ENCODE measurements at regions not wholly inside any gene's neighbourhood (a gene's known extent, or its start where the extent isn't known, plus 50 kb on each side); places are given as distances from the start of the nearest gene placed in this dataset.

GRCh38 chr1:147046189-147046862, 108.2 kb downstream of the NBPF12 start (continued):
- no peak for TF ChIP-seq NRF1 (conservative IDR thresholded peaks at IDR 0.05; ENCODE audit: low read depth, low read length)
- no peak for TF ChIP-seq SREBF2 (IDR thresholded peaks at IDR 0.05; ENCODE audit: low read length)
- TF ChIP-seq CHD1 (IDR thresholded peaks at IDR 0.05; ENCODE audit: low read depth, low read length): no peak
- TF ChIP-seq WRNIP1 (IDR thresholded peaks at IDR 0.05; ENCODE audit: borderline replicate concordance, low read depth, low read length): no peak
- TF ChIP-seq TCF7 (IDR thresholded peaks at IDR 0.05; ENCODE audit: borderline replicate concordance): no peak
- TF ChIP-seq IKZF2 (IDR thresholded peaks at IDR 0.05): peak; percentile 39 to 51; a peak in 2 of 4 replicates
- peak; percentile 74 for TF ChIP-seq MTA2 (IDR thresholded peaks at IDR 0.05; ENCODE audit: low read depth)
- no peak for TF ChIP-seq ATF3 (IDR thresholded peaks at IDR 0.05; ENCODE audit: borderline replicate concordance, extremely low read depth, low read depth, low read length)
- TF ChIP-seq NFIC (IDR thresholded peaks at IDR 0.05; ENCODE audit: low read depth, low read length): peak; percentile 61; the same call in 1 of the 2 replicates
- no peak for TF ChIP-seq PML (IDR thresholded peaks at IDR 0.05; ENCODE audit: low read length)
- 0 out of 2 replicates have a peak, but pooled peaks have one; percentile 17 for TF ChIP-seq IKZF1 (conservative IDR thresholded peaks at IDR 0.05)
- peak; percentile 73 for TF ChIP-seq RUNX3 (IDR thresholded peaks at IDR 0.05; ENCODE audit: low read length)
- TF ChIP-seq, protein P1, sequence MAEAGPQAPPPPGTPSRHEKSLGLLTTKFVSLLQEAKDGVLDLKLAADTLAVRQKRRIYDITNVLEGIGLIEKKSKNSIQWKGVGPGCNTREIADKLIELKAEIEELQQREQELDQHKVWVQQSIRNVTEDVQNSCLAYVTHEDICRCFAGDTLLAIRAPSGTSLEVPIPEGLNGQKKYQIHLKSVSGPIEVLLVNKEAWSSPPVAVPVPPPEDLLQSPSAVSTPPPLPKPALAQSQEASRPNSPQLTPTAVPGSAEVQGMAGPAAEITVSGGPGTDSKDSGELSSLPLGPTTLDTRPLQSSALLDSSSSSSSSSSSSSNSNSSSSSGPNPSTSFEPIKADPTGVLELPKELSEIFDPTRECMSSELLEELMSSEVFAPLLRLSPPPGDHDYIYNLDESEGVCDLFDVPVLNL (IDR thresholded peaks at IDR 0.05; ENCODE audit: low read depth, low read length): no peak
- no peak for TF ChIP-seq ATF7 (IDR thresholded peaks at IDR 0.05; ENCODE audit: low read depth)
- no peak for TF ChIP-seq ASH2L (IDR thresholded peaks at IDR 0.05; ENCODE audit: borderline replicate concordance, low read depth)
- no peak for TF ChIP-seq ZNF217 (IDR thresholded peaks at IDR 0.05)
- TF ChIP-seq DPF2 (IDR thresholded peaks at IDR 0.05): 0 out of 2 replicates have a peak, but pooled peaks have one; percentile 26
- no peak for TF ChIP-seq ELK1 (IDR thresholded peaks at IDR 0.05; ENCODE audit: low read depth, low read length)
- peak; percentile 70; the same call in 1 of the 2 replicates for TF ChIP-seq SPI1 (IDR thresholded peaks at IDR 0.05; ENCODE audit: borderline replicate concordance, insufficient read depth, low read depth, low read length)
- TF ChIP-seq JUND (IDR thresholded peaks at IDR 0.05; ENCODE audit: low read depth, low read length): no peak
- peak; percentile 47 for TF ChIP-seq JUNB (IDR thresholded peaks at IDR 0.05)
- no peak for TF ChIP-seq NR2C2 (IDR thresholded peaks at IDR 0.05; ENCODE audit: borderline replicate concordance, control insufficient read depth, insufficient read length, low read depth)
- TF ChIP-seq, protein P2, sequence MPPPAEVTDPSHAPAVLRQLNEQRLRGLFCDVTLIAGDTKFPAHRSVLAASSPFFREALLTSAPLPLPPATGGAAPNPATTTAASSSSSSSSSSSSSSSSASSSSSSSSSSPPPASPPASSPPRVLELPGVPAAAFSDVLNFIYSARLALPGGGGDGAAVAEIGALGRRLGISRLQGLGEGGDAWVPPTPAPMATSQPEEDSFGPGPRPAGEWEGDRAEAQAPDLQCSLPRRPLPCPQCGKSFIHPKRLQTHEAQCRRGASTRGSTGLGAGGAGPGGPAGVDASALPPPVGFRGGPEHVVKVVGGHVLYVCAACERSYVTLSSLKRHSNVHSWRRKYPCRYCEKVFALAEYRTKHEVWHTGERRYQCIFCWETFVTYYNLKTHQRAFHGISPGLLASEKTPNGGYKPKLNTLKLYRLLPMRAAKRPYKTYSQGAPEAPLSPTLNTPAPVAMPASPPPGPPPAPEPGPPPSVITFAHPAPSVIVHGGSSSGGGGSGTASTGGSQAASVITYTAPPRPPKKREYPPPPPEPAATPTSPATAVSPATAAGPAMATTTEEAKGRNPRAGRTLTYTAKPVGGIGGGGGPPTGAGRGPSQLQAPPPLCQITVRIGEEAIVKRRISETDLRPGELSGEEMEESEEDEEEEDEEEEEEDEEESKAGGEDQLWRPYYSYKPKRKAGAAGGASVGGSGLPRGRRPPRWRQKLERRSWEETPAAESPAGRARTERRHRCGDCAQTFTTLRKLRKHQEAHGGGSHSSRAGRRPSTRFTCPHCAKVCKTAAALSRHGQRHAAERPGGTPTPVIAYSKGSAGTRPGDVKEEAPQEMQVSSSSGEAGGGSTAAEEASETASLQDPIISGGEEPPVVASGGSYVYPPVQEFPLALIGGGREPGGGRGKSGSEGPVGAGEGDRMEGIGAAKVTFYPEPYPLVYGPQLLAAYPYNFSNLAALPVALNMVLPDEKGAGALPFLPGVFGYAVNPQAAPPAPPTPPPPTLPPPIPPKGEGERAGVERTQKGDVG (CRISPR knock-in tag; IDR thresholded peaks at IDR 0.05): no peak
- TF ChIP-seq IRF4 (IDR thresholded peaks at IDR 0.05; ENCODE audit: low read depth, low read length): 0 out of 2 replicates have a peak, but pooled peaks have one; percentile 23
- TF ChIP-seq POLR2A (IDR thresholded peaks at IDR 0.05; ENCODE audit: low read depth, low read length): no peak

All from GM12878 (cell line).